ENCODE measurements at regions not wholly inside any gene's neighbourhood (a gene's known extent, or its start where the extent isn't known, plus 50 kb on each side); places are given as distances from the start of the nearest gene placed in this dataset.

GRCh38 chr1:194164755-194165154 is 978.3 kb upstream of the B3GALT2 start:
- DNase-seq (ENCODE audit: low spot score), result no peak

- no peak for DNase-seq (ENCODE audit: low spot score)
These were observed 975.2 kb upstream of the B3GALT2 start for GRCh38 chr1:194161591-194161990.

- DNase-seq (ENCODE audit: low spot score), result no peak
These were observed 973.5 kb upstream of the B3GALT2 start for GRCh38 chr1:194159941-194160340.

GRCh38 chr1:194155962-194156361 is 969.5 kb upstream of the B3GALT2 start:
- no peak for DNase-seq (ENCODE audit: low spot score)

GRCh38 chr1:194151056-194151455 is 964.6 kb upstream of the B3GALT2 start:
- DNase-seq (ENCODE audit: low spot score), result no peak

GRCh38 chr1:194150242-194150641 is 963.8 kb upstream of the B3GALT2 start:
- DNase-seq (ENCODE audit: low spot score), result no peak

GRCh38 chr1:194133152-194133551 is 946.7 kb upstream of the B3GALT2 start:
- no peak for DNase-seq (ENCODE audit: low spot score)

- DNase-seq (ENCODE audit: low spot score), result no peak
These were observed 931.7 kb upstream of the B3GALT2 start for GRCh38 chr1:194118086-194118485.

GRCh38 chr1:194117582-194117981 is 931.2 kb upstream of the B3GALT2 start:
- DNase-seq (ENCODE audit: low spot score), result no peak

GRCh38 chr1:194114288-194114687 is 927.9 kb upstream of the B3GALT2 start:
- no peak for DNase-seq (ENCODE audit: low spot score)

- DNase-seq (ENCODE audit: low spot score), result no peak
These were observed 919.0 kb upstream of the B3GALT2 start for GRCh38 chr1:194105381-194105780.

GRCh38 chr1:194104247-194104844 is 917.9 kb upstream of the B3GALT2 start:
- DNase-seq (ENCODE audit: low spot score), result no peak

- DNase-seq (ENCODE audit: low spot score), result no peak
These were observed 917.3 kb upstream of the B3GALT2 start for GRCh38 chr1:194103516-194104246.

GRCh38 chr1:194103101-194103500 is 916.7 kb upstream of the B3GALT2 start:
- no peak for DNase-seq (ENCODE audit: low spot score)

GRCh38 chr1:194102607-194103006 is 916.2 kb upstream of the B3GALT2 start:
- DNase-seq (ENCODE audit: low spot score), result no peak

- no peak for DNase-seq (ENCODE audit: low spot score)
These were observed 898.3 kb upstream of the B3GALT2 start for GRCh38 chr1:194084755-194085154.

GRCh38 chr1:194081444-194081843 is 895.0 kb upstream of the B3GALT2 start:
- no peak for DNase-seq (ENCODE audit: low spot score)

GRCh38 chr1:194080826-194081225 is 894.4 kb upstream of the B3GALT2 start:
- no peak for DNase-seq (ENCODE audit: low spot score)

- no peak for DNase-seq (ENCODE audit: low spot score)
These were observed 892.4 kb upstream of the B3GALT2 start for GRCh38 chr1:194078765-194079164.

- DNase-seq (ENCODE audit: low spot score), result no peak
These were observed 890.2 kb upstream of the B3GALT2 start for GRCh38 chr1:194076646-194077045.

- DNase-seq (ENCODE audit: low spot score), result no peak
These were observed 887.4 kb upstream of the B3GALT2 start for GRCh38 chr1:194073833-194074232.

GRCh38 chr1:194071205-194071604 is 884.8 kb upstream of the B3GALT2 start:
- no peak for DNase-seq (ENCODE audit: low spot score)

- DNase-seq (ENCODE audit: low spot score), result no peak
These were observed 883.4 kb upstream of the B3GALT2 start for GRCh38 chr1:194069831-194070218.
